Upper lobe of left lung (tissue), 6 donors: ENCODE measurements at regions not wholly inside any gene's neighbourhood (a gene's known extent, or its start where the extent isn't known, plus 50 kb on each side); places are given as distances from the start of the nearest gene placed in this dataset.

Source experiments
- ATAC-seq, 2 donors: fragments of 200-7000 bp; cut with Tn5 transposase; one replicate each; pipeline ENCODE4 v1.9.1; 2022; ENCODE audit warnings: mild to moderate bottlenecking in 2 of 2, moderate library complexity in 2 of 2; ENCODE audit not compliant: low FRiP score in 2 of 2
- DNase-seq, 2 donors: peaks; one replicate each; pipeline ENCODE4 v3.0.0-alpha.2; 2019 to 2020
- H3K27ac ChIP-seq, 4 donors: fragments of 200-600 bp; sonication (generic); one replicate each; pipeline ENCODE4 v1.5.1; 2016 to 2019
- H3K27me3 ChIP-seq, 4 donors: fragments of 200-600 bp; sonication (generic); one replicate each; pipeline ENCODE4 v1.5.1; 2017 to 2019
- H3K36me3 ChIP-seq, 4 donors: fragments of 200-600 bp; sonication (generic); one replicate each; pipeline ENCODE4 v1.5.1; 2016 to 2019
- H3K4me1 ChIP-seq, 4 donors: fragments of 200-600 bp; sonication (generic); one replicate each; pipeline ENCODE4 v1.5.1; 2018 to 2019
- H3K4me3 ChIP-seq, 4 donors: fragments of 200-600 bp; sonication (generic); one replicate each; pipeline ENCODE4 v1.5.1; 2017 to 2019; ENCODE audit warnings: mild to moderate bottlenecking in 2 of 4, moderate library complexity in 1 of 4
- H3K9me3 ChIP-seq, 4 donors: fragments of 200-600 bp; sonication (generic); one replicate each; pipeline ENCODE4 v1.5.1; 2018 to 2019
- CTCF ChIP-seq, 6 experiments: fragments of 450-650 bp in 4 of 6; fragments of 200-600 bp in 2 of 6; sonication (generic) in 2 of 6; IDR thresholded peaks; one replicate each; pipeline ENCODE4 v1.5.1; 2016 to 2019; ENCODE audit warnings: antibody characterized with exemption in 6 of 6
- EP300 ChIP-seq, 4 donors: sonication (generic); formaldehyde crosslinking; IDR thresholded peaks; one replicate each; pipeline ENCODE4 v1.5.1; 2017; ENCODE audit warnings: antibody characterized with exemption in 4 of 4, control low read depth in 2 of 4
- POLR2A ChIP-seq, 4 donors: fragments of 450-650 bp; IDR thresholded peaks; one replicate each; pipeline ENCODE4 v1.5.1; 2016 to 2017; ENCODE audit warnings: antibody characterized with exemption in 4 of 4, mild to moderate bottlenecking in 2 of 4
- POLR2AphosphoS5 ChIP-seq, 2 donors: sonication (generic); formaldehyde crosslinking; IDR thresholded peaks; one replicate each; pipeline ENCODE4 v1.5.1; 2017; ENCODE audit warnings: antibody characterized with exemption in 2 of 2
- WGBS, 2 donors: methylation state at CpG; one replicate each; pipeline ENCODE4 v1.1.5; 2017 to 2018; 5-methylcytosine and 5-hydroxymethylcytosine counted together
- donor health status: DM: no; HTN: no; CAD: no; lungs with moderate emphysema.
- donor health status: DM: no; HTN: yes; CAD: no; lungs with severe emphysema.

GRCh38 chr11:76268498-76268897 lies 62.2 kb upstream of the WNT11 start:
- H3K9me3 ChIP-seq, result no peaks in the 10 kb centered on the region
- ATAC-seq, result no peak

DNA sequence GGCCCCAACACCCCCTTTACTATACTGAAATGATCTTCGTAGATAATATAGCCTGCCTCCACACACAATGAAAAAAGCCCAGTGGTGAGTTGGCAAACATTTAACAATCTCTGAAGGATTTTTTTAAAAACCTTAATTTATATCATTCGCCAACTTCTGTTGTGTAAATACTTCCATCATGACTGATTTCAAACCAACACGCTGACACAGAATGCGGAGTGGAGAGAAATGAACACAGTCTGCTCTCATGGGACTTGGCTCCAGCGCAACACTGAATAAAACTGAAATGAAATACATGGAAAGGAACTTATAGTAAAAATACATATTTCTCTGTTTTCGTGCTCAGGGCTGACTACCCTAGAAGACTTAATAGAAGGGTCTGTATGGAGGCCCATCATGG lies 61.3 kb upstream of the WNT11 start:
- TF ChIP-seq POLR2AphosphoS5 (IDR thresholded peaks at IDR 0.05) (no peak), EP300 (IDR thresholded peaks at IDR 0.05) (no peak), POLR2A (IDR thresholded peaks at IDR 0.05) (no peak), CTCF (IDR thresholded peaks at IDR 0.05) (no peak)
- no peaks in the 10 kb centered on the region for H3K9me3 ChIP-seq
- ATAC-seq (no peak), DNase-seq (no peak)
- no peak overlapping the region for H3K4me3 ChIP-seq
- 81% methylated on average over 6 of the region's 6 CpGs for WGBS, 2 donors
- no peaks in the 10 kb centered on the region for H3K27me3 ChIP-seq
- H3K36me3 ChIP-seq, result no peaks in the 10 kb centered on the region
- peaks cover 4 to 14% (median 7%) of the 10 kb centered on the region in 4 donors for H3K4me1 ChIP-seq
- H3K27ac ChIP-seq, result no peak overlapping the region

More at GRCh38 chr11:76268498-76268897, 62.2 kb upstream of the WNT11 start:
- H3K4me3 ChIP-seq, result no peak overlapping the region
- no peak for DNase-seq
- H3K27me3 ChIP-seq, result no peaks in the 10 kb centered on the region
- H3K4me1 ChIP-seq, result peaks cover 4 to 14% (median 7%) of the 10 kb centered on the region in 4 donors
- no peak for TF ChIP-seq CTCF (IDR thresholded peaks at IDR 0.05)
- no peak for TF ChIP-seq POLR2A (IDR thresholded peaks at IDR 0.05)
- TF ChIP-seq EP300 (IDR thresholded peaks at IDR 0.05), result no peak
- TF ChIP-seq POLR2AphosphoS5 (IDR thresholded peaks at IDR 0.05), result no peak
- no peaks in the 10 kb centered on the region for H3K36me3 ChIP-seq
- no peak overlapping the region for H3K27ac ChIP-seq

DNA sequence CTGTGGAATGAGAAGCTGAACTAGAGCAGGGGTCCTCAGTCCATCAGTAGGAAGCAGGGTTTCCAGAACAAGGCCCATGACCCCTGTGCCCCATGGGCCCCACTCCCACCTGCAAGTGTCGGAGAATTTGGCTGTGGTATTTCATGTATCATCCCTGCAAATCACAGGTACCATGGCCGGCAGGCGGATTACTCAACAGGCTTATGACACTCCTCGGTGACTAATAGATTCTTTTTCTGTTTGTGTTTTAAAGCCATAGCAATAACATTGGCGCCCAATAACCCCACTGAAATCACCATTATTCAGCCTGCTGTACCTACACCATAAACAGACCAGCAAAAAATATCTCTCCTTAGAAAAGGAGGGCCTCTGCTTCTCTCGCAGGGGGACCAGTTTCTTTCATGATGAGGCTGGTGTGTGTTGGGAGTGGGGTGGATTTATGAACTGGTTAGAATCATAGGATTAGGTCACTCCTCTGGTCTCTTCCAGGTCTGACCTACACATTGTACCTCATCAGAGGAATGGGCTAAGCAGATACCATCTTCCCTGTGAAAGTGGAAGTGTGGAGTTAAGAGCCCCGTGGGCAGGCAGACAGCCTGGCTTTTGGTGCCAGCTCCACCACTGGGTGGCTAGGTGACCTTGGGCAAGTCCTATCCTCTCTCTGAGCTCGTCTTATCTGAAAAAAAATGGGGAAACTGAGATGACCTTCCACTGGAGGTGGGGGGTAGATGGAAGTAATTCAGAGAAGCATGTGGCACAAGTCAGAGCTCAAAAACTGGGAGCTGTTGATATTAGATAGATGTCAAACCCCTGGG lies 60.2 kb upstream of the WNT11 start:
- Histone ChIP-seq H3K4me3 (no peak overlapping the region), H3K27ac (peak overlapping the region in 3 of 4 donors; percentile 2 to 25 (median 17)), H3K27me3 (no peaks in the 10 kb centered on the region), H3K36me3 (no peaks in the 10 kb centered on the region), H3K9me3 (no peaks in the 10 kb centered on the region), H3K4me1 (peaks cover 4 to 14% (median 7%) of the 10 kb centered on the region in 4 donors)
- TF ChIP-seq POLR2AphosphoS5 (IDR thresholded peaks at IDR 0.05), result no peak
- TF ChIP-seq EP300 (IDR thresholded peaks at IDR 0.05), result no peak
- TF ChIP-seq CTCF (IDR thresholded peaks at IDR 0.05), result no peak
- no peak for TF ChIP-seq POLR2A (IDR thresholded peaks at IDR 0.05)
- ATAC-seq (peak in 1 of 2 donors; percentile 77), DNase-seq (no peak)
- WGBS, 2 donors, result 68 to 74% methylated on average over 8 of the region's 8 CpGs

GRCh38 chr11:76265771-76266241 lies 59.5 kb upstream of the WNT11 start:
- Histone ChIP-seq H3K27me3 (no peaks in the 10 kb centered on the region), H3K4me3 (no peak overlapping the region), H3K36me3 (no peaks in the 10 kb centered on the region), H3K27ac (peak overlapping the region in 2 of 4 donors; percentile 17 to 25), H3K9me3 (no peaks in the 10 kb centered on the region), H3K4me1 (peaks cover 4 to 14% (median 7%) of the 10 kb centered on the region in 4 donors)
- ATAC-seq (peak; percentile 44 to 79), DNase-seq (no peak)
- WGBS, 2 donors, result 49 to 76% methylated on average over 4 of the region's 4 CpGs
- TF ChIP-seq CTCF (IDR thresholded peaks at IDR 0.05) (no peak), POLR2AphosphoS5 (IDR thresholded peaks at IDR 0.05) (no peak), EP300 (IDR thresholded peaks at IDR 0.05) (no peak), POLR2A (IDR thresholded peaks at IDR 0.05) (no peak)
